ENCODE measurements at regions not wholly inside any gene's neighbourhood (a gene's known extent, or its start where the extent isn't known, plus 50 kb on each side); places are given as distances from the start of the nearest gene placed in this dataset.
"Not testable (repeated sequence)": the region's sequence is repeated elsewhere in the genome, so short reads cannot be mapped to it uniquely, and the experiment has no call there.

DNA sequence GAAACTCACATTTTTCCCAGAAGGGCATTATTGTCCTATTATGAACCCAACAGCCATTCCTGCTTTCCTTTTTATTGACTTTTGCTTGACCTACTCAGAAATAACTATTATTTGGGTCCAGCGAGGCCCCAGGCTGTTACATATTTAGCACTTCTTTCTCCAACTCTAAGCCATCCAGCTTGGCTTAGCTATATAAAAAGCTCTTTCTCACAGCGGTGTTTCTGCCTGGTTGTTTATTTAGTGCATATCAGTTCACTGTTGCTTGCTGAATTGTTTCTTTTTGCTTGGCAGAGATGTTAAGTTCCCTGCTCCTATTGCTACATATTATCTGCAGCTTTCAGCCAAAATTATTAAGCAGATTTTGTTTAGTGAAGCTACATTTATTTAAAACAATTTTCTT, 1156.8 kb upstream of the SEMA6A start:
- H3K9me2 ChIP-seq (replicated peaks; ENCODE audit: control insufficient read depth, low read length): no peaks in the 10 kb centered on the region
- H3K4me3 ChIP-seq (ENCODE audit: low read length): no peak overlapping the region
- no peaks in the 10 kb centered on the region for H3F3A ChIP-seq (ENCODE audit: control insufficient read depth, insufficient read depth)
- H3K9me3 ChIP-seq (ENCODE audit: control insufficient read depth, insufficient read depth, low read length): no peaks in the 10 kb centered on the region
- H3K27ac ChIP-seq (ENCODE audit: low read depth, low read length): no peak overlapping the region
- H3K27me3 ChIP-seq (ENCODE audit: control insufficient read depth, low read length): no peaks in the 10 kb centered on the region
- no peak overlapping the region for H3K4me2 ChIP-seq (ENCODE audit: low read length)
- no peak for TF ChIP-seq EZH2phosphoT487 (IDR thresholded peaks at IDR 0.05; ENCODE audit: borderline replicate concordance, low read length)
- TF ChIP-seq, protein P1, sequence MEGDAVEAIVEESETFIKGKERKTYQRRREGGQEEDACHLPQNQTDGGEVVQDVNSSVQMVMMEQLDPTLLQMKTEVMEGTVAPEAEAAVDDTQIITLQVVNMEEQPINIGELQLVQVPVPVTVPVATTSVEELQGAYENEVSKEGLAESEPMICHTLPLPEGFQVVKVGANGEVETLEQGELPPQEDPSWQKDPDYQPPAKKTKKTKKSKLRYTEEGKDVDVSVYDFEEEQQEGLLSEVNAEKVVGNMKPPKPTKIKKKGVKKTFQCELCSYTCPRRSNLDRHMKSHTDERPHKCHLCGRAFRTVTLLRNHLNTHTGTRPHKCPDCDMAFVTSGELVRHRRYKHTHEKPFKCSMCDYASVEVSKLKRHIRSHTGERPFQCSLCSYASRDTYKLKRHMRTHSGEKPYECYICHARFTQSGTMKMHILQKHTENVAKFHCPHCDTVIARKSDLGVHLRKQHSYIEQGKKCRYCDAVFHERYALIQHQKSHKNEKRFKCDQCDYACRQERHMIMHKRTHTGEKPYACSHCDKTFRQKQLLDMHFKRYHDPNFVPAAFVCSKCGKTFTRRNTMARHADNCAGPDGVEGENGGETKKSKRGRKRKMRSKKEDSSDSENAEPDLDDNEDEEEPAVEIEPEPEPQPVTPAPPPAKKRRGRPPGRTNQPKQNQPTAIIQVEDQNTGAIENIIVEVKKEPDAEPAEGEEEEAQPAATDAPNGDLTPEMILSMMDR (IDR thresholded peaks at IDR 0.05; ENCODE audit: low read depth, low read length, poor library complexity, severe bottlenecking): no peak
- no peaks in the 10 kb centered on the region for H3K79me2 ChIP-seq (ENCODE audit: control insufficient read depth, low read length)
- no peaks in the 10 kb centered on the region for H3K36me3 ChIP-seq (ENCODE audit: control insufficient read depth, low read length)
- no peaks in the 10 kb centered on the region for H3K4me1 ChIP-seq (ENCODE audit: control insufficient read depth, low read length)
- no peaks in the 10 kb centered on the region for H4K20me1 ChIP-seq (ENCODE audit: control insufficient read depth, insufficient read depth, low read depth, low read length)

DNA sequence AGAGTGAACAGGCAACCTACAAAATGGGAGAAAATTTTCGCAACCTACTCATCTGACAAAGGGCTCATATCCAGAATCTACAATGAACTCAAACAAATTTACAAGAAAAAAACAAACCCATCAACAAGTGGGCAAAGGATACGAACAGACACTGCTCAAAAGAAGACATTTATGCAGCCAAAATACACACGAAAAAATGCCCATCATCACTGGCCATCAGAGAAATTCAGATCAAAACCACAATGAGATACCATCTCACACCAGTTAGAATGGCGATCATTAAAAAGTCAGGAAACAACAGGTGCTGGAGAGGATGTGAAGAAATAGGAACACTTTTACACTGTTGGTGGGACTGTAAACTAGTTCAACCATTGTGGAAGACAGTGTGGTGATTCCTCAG, 1146.2 kb upstream of the SEMA6A start:
- H3K79me2 ChIP-seq (ENCODE audit: control insufficient read depth, low read length); H3K9me2 ChIP-seq (replicated peaks; ENCODE audit: control insufficient read depth, low read length); H3K27ac ChIP-seq (ENCODE audit: low read depth, low read length); H3K9me3 ChIP-seq (ENCODE audit: control insufficient read depth, insufficient read depth, low read length); H3K4me2 ChIP-seq (ENCODE audit: low read length); H3K4me3 ChIP-seq (ENCODE audit: low read length); H3K36me3 ChIP-seq (ENCODE audit: control insufficient read depth, low read length); H3K27me3 ChIP-seq (ENCODE audit: control insufficient read depth, low read length); H3K4me1 ChIP-seq (ENCODE audit: control insufficient read depth, low read length); H3F3A ChIP-seq (ENCODE audit: control insufficient read depth, insufficient read depth); H4K20me1 ChIP-seq (ENCODE audit: control insufficient read depth, insufficient read depth, low read depth, low read length): not testable (repeated sequence)

GRCh38 chr5:117719413-117719812, 1144.8 kb upstream of the SEMA6A start:
- Histone ChIP-seq H3K9me2 (replicated peaks; ENCODE audit: control insufficient read depth, low read length) (no peaks in the 10 kb centered on the region), H4K20me1 (ENCODE audit: control insufficient read depth, insufficient read depth, low read depth, low read length) (no peaks in the 10 kb centered on the region), H3K27ac (ENCODE audit: low read depth, low read length) (no peak overlapping the region), H3K27me3 (ENCODE audit: control insufficient read depth, low read length) (no peaks in the 10 kb centered on the region), H3K79me2 (ENCODE audit: control insufficient read depth, low read length) (no peaks in the 10 kb centered on the region), H3K9me3 (ENCODE audit: control insufficient read depth, insufficient read depth, low read length) (no peaks in the 10 kb centered on the region; the same call in 1 of the 2 replicates), H3F3A (ENCODE audit: control insufficient read depth, insufficient read depth) (no peaks in the 10 kb centered on the region), H3K4me2 (ENCODE audit: low read length) (no peak overlapping the region), H3K36me3 (ENCODE audit: control insufficient read depth, low read length) (no peaks in the 10 kb centered on the region), H3K4me1 (ENCODE audit: control insufficient read depth, low read length) (no peaks in the 10 kb centered on the region), H3K4me3 (ENCODE audit: low read length) (no peak overlapping the region)
- TF ChIP-seq, protein P1 (IDR thresholded peaks at IDR 0.05; ENCODE audit: low read depth, low read length, poor library complexity, severe bottlenecking): no peak
- TF ChIP-seq EZH2phosphoT487 (IDR thresholded peaks at IDR 0.05; ENCODE audit: borderline replicate concordance, low read length): no peak

GRCh38 chr5:117713585-117714198, 1139.1 kb upstream of the SEMA6A start:
- no peak overlapping the region for H3K4me2 ChIP-seq (ENCODE audit: low read length)
- no peak overlapping the region for H3K4me3 ChIP-seq (ENCODE audit: low read length)
- no peaks in the 10 kb centered on the region for H3K79me2 ChIP-seq (ENCODE audit: control insufficient read depth, low read length)
- H3K9me3 ChIP-seq (ENCODE audit: control insufficient read depth, insufficient read depth, low read length): peaks cover 9% of the 10 kb centered on the region; the same call in 1 of the 2 replicates
- TF ChIP-seq, protein P1 (IDR thresholded peaks at IDR 0.05; ENCODE audit: low read depth, low read length, poor library complexity, severe bottlenecking): no peak
- no peak for TF ChIP-seq EZH2phosphoT487 (IDR thresholded peaks at IDR 0.05; ENCODE audit: borderline replicate concordance, low read length)
- no peaks in the 10 kb centered on the region for H3F3A ChIP-seq (ENCODE audit: control insufficient read depth, insufficient read depth)
- H3K9me2 ChIP-seq (replicated peaks; ENCODE audit: control insufficient read depth, low read length): no peaks in the 10 kb centered on the region
- H3K27ac ChIP-seq (ENCODE audit: low read depth, low read length): no peak overlapping the region
- H3K36me3 ChIP-seq (ENCODE audit: control insufficient read depth, low read length): no peaks in the 10 kb centered on the region
- H3K4me1 ChIP-seq (ENCODE audit: control insufficient read depth, low read length): no peaks in the 10 kb centered on the region
- no peaks in the 10 kb centered on the region for H3K27me3 ChIP-seq (ENCODE audit: control insufficient read depth, low read length)
- H4K20me1 ChIP-seq (ENCODE audit: control insufficient read depth, insufficient read depth, low read depth, low read length): no peaks in the 10 kb centered on the region
